ENCODE measurements at regions not wholly inside any gene's neighbourhood (a gene's known extent, or its start where the extent isn't known, plus 50 kb on each side); places are given as distances from the start of the nearest gene placed in this dataset.

DNA sequence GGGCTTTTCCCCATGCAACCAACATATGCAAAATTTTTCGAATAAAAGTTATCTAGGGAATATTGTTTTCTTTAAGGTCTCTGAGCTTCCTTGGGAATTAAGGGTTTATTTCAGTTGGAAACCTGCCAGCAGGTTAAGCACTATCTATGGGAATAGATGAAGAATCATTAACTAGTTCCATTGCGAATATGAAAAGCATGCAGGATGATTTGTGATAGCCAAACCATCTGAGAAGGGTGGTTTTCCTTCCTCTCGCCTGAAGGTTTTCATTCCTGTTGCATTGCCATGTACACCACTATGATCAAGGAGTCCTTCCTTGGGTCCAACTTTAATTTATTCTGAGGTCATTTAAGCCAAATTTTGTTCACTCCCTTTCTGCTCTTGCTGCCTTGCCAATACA is 184.9 kb downstream of the NR2F2 start:
- TF ChIP-seq, protein P1, sequence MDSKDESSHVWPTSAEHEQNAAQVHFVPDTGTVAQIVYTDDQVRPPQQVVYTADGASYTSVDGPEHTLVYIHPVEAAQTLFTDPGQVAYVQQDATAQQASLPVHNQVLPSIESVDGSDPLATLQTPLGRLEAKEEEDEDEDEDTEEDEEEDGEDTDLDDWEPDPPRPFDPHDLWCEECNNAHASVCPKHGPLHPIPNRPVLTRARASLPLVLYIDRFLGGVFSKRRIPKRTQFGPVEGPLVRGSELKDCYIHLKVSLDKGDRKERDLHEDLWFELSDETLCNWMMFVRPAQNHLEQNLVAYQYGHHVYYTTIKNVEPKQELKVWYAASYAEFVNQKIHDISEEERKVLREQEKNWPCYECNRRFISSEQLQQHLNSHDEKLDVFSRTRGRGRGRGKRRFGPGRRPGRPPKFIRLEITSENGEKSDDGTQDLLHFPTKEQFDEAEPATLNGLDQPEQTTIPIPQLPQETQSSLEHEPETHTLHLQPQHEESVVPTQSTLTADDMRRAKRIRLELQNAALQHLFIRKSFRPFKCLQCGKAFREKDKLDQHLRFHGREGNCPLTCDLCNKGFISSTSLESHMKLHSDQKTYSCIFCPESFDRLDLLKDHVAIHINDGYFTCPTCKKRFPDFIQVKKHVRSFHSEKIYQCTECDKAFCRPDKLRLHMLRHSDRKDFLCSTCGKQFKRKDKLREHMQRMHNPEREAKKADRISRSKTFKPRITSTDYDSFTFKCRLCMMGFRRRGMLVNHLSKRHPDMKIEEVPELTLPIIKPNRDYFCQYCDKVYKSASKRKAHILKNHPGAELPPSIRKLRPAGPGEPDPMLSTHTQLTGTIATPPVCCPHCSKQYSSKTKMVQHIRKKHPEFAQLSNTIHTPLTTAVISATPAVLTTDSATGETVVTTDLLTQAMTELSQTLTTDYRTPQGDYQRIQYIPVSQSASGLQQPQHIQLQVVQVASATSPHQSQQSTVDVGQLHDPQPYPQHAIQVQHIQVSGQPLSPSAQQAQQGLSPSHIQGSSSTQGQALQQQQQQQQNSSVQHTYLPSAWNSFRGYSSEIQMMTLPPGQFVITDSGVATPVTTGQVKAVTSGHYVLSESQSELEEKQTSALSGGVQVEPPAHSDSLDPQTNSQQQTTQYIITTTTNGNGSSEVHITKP (tag by site-specific recombination; IDR thresholded peaks at IDR 0.05): no peak
- TF ChIP-seq HOXA7 (CRISPR knock-in tag; IDR thresholded peaks at IDR 0.05; ENCODE audit: borderline replicate concordance): no peak
- TF ChIP-seq ZNF341 (tag by site-specific recombination; IDR thresholded peaks at IDR 0.05; ENCODE audit: low read depth): no peak
- no peak for TF ChIP-seq OSR2 (tag by site-specific recombination; IDR thresholded peaks at IDR 0.05)
- TF ChIP-seq INSM2 (tag by site-specific recombination; IDR thresholded peaks at IDR 0.05): no peak
- TF ChIP-seq, protein P2, sequence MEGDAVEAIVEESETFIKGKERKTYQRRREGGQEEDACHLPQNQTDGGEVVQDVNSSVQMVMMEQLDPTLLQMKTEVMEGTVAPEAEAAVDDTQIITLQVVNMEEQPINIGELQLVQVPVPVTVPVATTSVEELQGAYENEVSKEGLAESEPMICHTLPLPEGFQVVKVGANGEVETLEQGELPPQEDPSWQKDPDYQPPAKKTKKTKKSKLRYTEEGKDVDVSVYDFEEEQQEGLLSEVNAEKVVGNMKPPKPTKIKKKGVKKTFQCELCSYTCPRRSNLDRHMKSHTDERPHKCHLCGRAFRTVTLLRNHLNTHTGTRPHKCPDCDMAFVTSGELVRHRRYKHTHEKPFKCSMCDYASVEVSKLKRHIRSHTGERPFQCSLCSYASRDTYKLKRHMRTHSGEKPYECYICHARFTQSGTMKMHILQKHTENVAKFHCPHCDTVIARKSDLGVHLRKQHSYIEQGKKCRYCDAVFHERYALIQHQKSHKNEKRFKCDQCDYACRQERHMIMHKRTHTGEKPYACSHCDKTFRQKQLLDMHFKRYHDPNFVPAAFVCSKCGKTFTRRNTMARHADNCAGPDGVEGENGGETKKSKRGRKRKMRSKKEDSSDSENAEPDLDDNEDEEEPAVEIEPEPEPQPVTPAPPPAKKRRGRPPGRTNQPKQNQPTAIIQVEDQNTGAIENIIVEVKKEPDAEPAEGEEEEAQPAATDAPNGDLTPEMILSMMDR (tag by site-specific recombination; IDR thresholded peaks at IDR 0.05): no peak
- TF ChIP-seq ZNF510 (tag by site-specific recombination; IDR thresholded peaks at IDR 0.05; ENCODE audit: insufficient replicate concordance): no peak

Data from HEK293 (cell line).